Stimulated activated memory B cell treated with anti-CD40 and anti-IgM and Interleukin-4, amounts not matched to agents 10 μg/mL and 1 μg/mL and 100 μg/mL, for 72 hours (primary cell): ENCODE measurements at regions not wholly inside any gene's neighbourhood (a gene's known extent, or its start where the extent isn't known, plus 50 kb on each side); places are given as distances from the start of the nearest gene placed in this dataset.

Source experiments
- ATAC-seq: fragments of 150-1000 bp; cut with Tn5 transposase; 2 replicates; pipeline ENCODE4 v1.10.0; 2021
- H3K27ac Mint-ChIP-seq: one replicate; pipeline ENCODE4 v1.8.0; 2022; ENCODE audit warnings: mild to moderate bottlenecking, mixed read lengths
- H3K27me3 Mint-ChIP-seq: one replicate; pipeline ENCODE4 v1.8.0; 2022; ENCODE audit warnings: mixed read lengths
- H3K36me3 Mint-ChIP-seq: one replicate; pipeline ENCODE4 v1.8.0; 2022; ENCODE audit warnings: mixed read lengths
- H3K4me1 Mint-ChIP-seq: one replicate; pipeline ENCODE4 v1.8.0; 2022; ENCODE audit warnings: mixed read lengths
- H3K4me3 Mint-ChIP-seq: one replicate; pipeline ENCODE4 v1.8.0; 2022; ENCODE audit warnings: mild to moderate bottlenecking, moderate library complexity, mixed read lengths
- H3K9me3 Mint-ChIP-seq: one replicate; pipeline ENCODE4 v1.8.0; 2022; ENCODE audit warnings: mixed read lengths

GRCh38 chr7:12157517-12157916, 53.6 kb upstream of the TMEM106B start:
- ATAC-seq = no peak
- H3K4me3 Mint-ChIP-seq = no peak overlapping the region
- no peaks in the 10 kb centered on the region for H3K9me3 Mint-ChIP-seq
- no peak overlapping the region for H3K27ac Mint-ChIP-seq
- no peaks in the 10 kb centered on the region for H3K36me3 Mint-ChIP-seq
- H3K4me1 Mint-ChIP-seq = no peaks in the 10 kb centered on the region
- peaks cover 9% of the 10 kb centered on the region for H3K27me3 Mint-ChIP-seq

DNA sequence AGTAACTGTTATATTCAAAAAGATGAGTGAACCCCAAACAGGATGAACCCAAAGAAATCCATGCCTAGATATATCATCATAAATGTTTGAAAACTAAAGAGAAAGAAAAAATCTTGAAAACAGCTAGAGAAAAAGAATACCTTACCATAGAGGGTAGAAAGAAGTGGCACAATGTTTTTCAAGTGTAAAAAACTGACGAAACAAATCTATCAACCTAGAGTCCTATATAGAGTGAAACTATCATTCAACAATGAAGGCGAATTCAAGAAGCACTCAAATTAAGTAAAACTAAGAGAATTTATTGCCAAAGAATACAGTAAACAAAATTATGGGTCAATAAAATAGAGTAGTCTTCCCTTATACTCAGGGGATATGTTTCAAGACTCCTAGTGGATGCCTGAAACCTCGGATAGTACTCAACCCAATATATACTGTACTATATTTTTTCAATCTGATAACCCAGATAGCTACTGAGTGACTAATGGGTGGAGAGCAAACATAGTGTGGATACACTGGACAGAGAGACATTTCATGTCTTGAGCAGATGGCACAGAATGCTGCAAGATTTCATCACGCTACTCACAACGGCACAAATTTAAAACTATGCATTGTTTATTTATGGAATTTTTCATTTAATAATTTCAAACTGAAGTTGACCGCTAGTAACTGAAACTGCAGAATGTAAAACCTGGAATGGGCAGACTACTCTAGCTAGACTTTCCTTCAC, 52.6 kb upstream of the TMEM106B start:
- H3K36me3 Mint-ChIP-seq = no peaks in the 10 kb centered on the region
- H3K4me3 Mint-ChIP-seq = no peak overlapping the region
- no peaks in the 10 kb centered on the region for H3K9me3 Mint-ChIP-seq
- no peaks in the 10 kb centered on the region for H3K4me1 Mint-ChIP-seq
- no peak for ATAC-seq
- peaks cover 9% of the 10 kb centered on the region for H3K27me3 Mint-ChIP-seq
- no peak overlapping the region for H3K27ac Mint-ChIP-seq

- Mint-ChIP-seq H3K4me3 (no peak overlapping the region), H3K27me3 (no peaks in the 10 kb centered on the region), H3K9me3 (no peaks in the 10 kb centered on the region), H3K36me3 (no peaks in the 10 kb centered on the region), H3K27ac (no peak overlapping the region), H3K4me1 (no peaks in the 10 kb centered on the region)
- no peak for ATAC-seq
Measured at GRCh38 chr7:12161146-12161545, 49.9 kb upstream of the TMEM106B start.
